GM12878 (cell line): ENCODE measurements at regions not wholly inside any gene's neighbourhood (a gene's known extent, or its start where the extent isn't known, plus 50 kb on each side); places are given as distances from the start of the nearest gene placed in this dataset.

Experiments used
- ATAC-seq: fragments of 200-7000 bp; cut with Tn5 transposase; 3 replicates; pipeline ENCODE4 v1.9.1; 2020; ENCODE audit warnings: mild to moderate bottlenecking, moderate library complexity
- BruUV-seq: library from RNA; stranded (reverse); fragments of 400-500 nt; replicated peaks from 2 replicates; lab custom pipeline; 2021; lab: Mats Ljungman, UMichigan
- CTCF ChIA-PET: fragments of 300-600 bp; sonication (Branson Sonifier 250); formaldehyde crosslinking; extraction: SDS; loops from one replicate; lab custom pipeline; 2021; ENCODE audit warnings: inconsistent platforms; lab: Yijun Ruan, JAX
- POLR2A ChIA-PET: fragments of 350-600 bp; formaldehyde crosslinking; extraction: SDS; loops from one replicate; lab custom pipeline; 2021; ENCODE audit warnings: inconsistent platforms; lab: Charles Lee
- RAD21 ChIA-PET: fragments of 300-600 bp; sonication (Branson Sonifier 250); formaldehyde crosslinking; loops from one replicate; lab custom pipeline; 2023; ENCODE audit warnings: antibody characterized with exemption; ENCODE audit not compliant: unreplicated experiment; lab: Charles Lee
- SMC1A ChIA-PET: fragments of 300-600 bp; sonication (Branson Sonifier 250); formaldehyde crosslinking; loops from one replicate; lab custom pipeline; 2023; ENCODE audit not compliant: unreplicated experiment, uncharacterized antibody; lab: Charles Lee
- DNase-seq: peaks from one replicate; pipeline ENCODE4 v3.0.0-alpha.2; 2011; ENCODE audit warnings: low read depth, low spot score
- FAIRE-seq: peaks from 3 replicates; lab custom pipeline; 2011; peaks lifted over from hg19 to GRCh38; lab: Jason Lieb, UNC
- H2AFZ ChIP-seq: 2 replicates; pipeline ENCODE4 v1.6.0; 2011; ENCODE audit warnings: low read depth, low read length, control low read depth; ENCODE audit not compliant: control insufficient read depth
- H3K27ac ChIP-seq: 2 replicates; pipeline ENCODE4 v1.5.1; 2011; ENCODE audit warnings: control low read depth; ENCODE audit not compliant: control insufficient read depth, insufficient read depth
- H3K27me3 ChIP-seq, 2 experiments: replicated peaks in 1 of 2; 2 replicates each; pipeline versions ENCODE4 v1.6.0 to v1.6.1; 2011; ENCODE audit warnings: low read length in 1 of 2; ENCODE audit not compliant: control insufficient read depth in 2 of 2, insufficient read depth in 2 of 2
- H3K36me3 ChIP-seq, 2 experiments: 2 replicates each; pipeline ENCODE4 v1.5.1; 2011; ENCODE audit warnings: low read length in 1 of 2; ENCODE audit not compliant: control insufficient read depth in 2 of 2, insufficient read depth in 2 of 2
- H3K4me1 ChIP-seq: 2 replicates; pipeline ENCODE4 v1.6.1; 2011; ENCODE audit warnings: mild to moderate bottlenecking, low read length, moderate library complexity, mixed read lengths; ENCODE audit not compliant: control insufficient read depth, insufficient read depth
- H3K4me2 ChIP-seq: 2 replicates; pipeline ENCODE4 v1.6.0; 2011; ENCODE audit warnings: control low read depth; ENCODE audit not compliant: control insufficient read depth, insufficient read depth
- H3K4me3 ChIP-seq: fragments of 200-600 bp; sonication (generic); 2 replicates; pipeline ENCODE4 v1.5.1; 2016
- H3K79me2 ChIP-seq: 2 replicates; pipeline ENCODE4 v1.6.0; 2011; ENCODE audit warnings: low read length; ENCODE audit not compliant: control insufficient read depth, insufficient read depth
- H3K9ac ChIP-seq: 2 replicates; pipeline ENCODE4 v1.8.0; 2011; ENCODE audit warnings: low read length, control low read depth, mixed read lengths; ENCODE audit not compliant: control insufficient read depth, insufficient read depth
- H3K9me3 ChIP-seq: replicated peaks from 3 replicates; pipeline ENCODE4 v1.5.1; 2011; ENCODE audit warnings: mild to moderate bottlenecking, low read length; ENCODE audit not compliant: control insufficient read depth, insufficient read depth
- H4K20me1 ChIP-seq: 2 replicates; pipeline ENCODE4 v1.6.0; 2011; ENCODE audit not compliant: control insufficient read depth, insufficient read depth
- BHLHE40 ChIP-seq, 2 experiments: fragments of 450-650 bp in 1 of 2; IDR thresholded peaks; 2 replicates each; pipeline ENCODE4 v1.6.1; 2011 to 2017; ENCODE audit warnings: low read depth in 2 of 2, borderline replicate concordance in 1 of 2, improper control_type of control experiment in 1 of 2, low read length in 1 of 2, mild to moderate bottlenecking in 1 of 2
- BRCA1 ChIP-seq: IDR thresholded peaks from 2 replicates; pipeline ENCODE4 v1.6.1; 2011; ENCODE audit warnings: low read depth, low read length, improper control_type of control experiment
- CREM ChIP-seq: IDR thresholded peaks from 2 replicates; pipeline ENCODE4 v1.6.1; 2014; ENCODE audit warnings: antibody characterized with exemption, low read depth
- IKZF2 ChIP-seq, 2 experiments: fragments of 450-650 bp; IDR thresholded peaks; 2 replicates each; pipeline ENCODE4 v1.6.1; 2017; ENCODE audit warnings: mild to moderate bottlenecking in 2 of 2, moderate library complexity in 2 of 2
- MYB ChIP-seq: fragments of 150-350 bp; IDR thresholded peaks from 2 replicates; pipeline ENCODE4 v1.6.1; 2014; ENCODE audit warnings: mild to moderate bottlenecking, low read depth, low read length, borderline replicate concordance
- POLR2A ChIP-seq: IDR thresholded peaks from 2 replicates; pipeline ENCODE4 v1.6.1; 2011; ENCODE audit warnings: low read depth, mild to moderate bottlenecking, low read length
- SP1 ChIP-seq: IDR thresholded peaks from one replicate; pipeline ENCODE4 v1.6.1; 2011; ENCODE audit warnings: low read depth, low read length
- TCF7 ChIP-seq: IDR thresholded peaks from 2 replicates; pipeline ENCODE4 v1.6.1; 2014; ENCODE audit warnings: antibody characterized with exemption, borderline replicate concordance
- ZSCAN29 ChIP-seq: fragments of 450-650 bp; IDR thresholded peaks from 2 replicates; pipeline ENCODE4 v1.6.1; 2017; ENCODE audit warnings: mild to moderate bottlenecking, moderate library complexity
- WGBS: methylation state at CpG from one replicate; pipeline ENCODE4 v1.1.6; 2016; ENCODE audit warnings: low lambda C conversion rate; ENCODE audit not compliant: insufficient replicate concordance, insufficient coverage; ENCODE audit errors: missing lambda C conversion rate; 5-methylcytosine and 5-hydroxymethylcytosine counted together
- in situ Hi-C: fragments of 300-500 bp; cut with MboI; formaldehyde crosslinking; loops from 9 replicates; pipeline ENCODE4 v1.14.3; 2018; ENCODE audit warnings: mixed read lengths
- intact Hi-C: fragments of 100-400 bp; cut with micrococcal nuclease; formaldehyde crosslinking; loops from one replicate; pipeline ENCODE4 v1.14.2; 2022; ENCODE audit not compliant: unreplicated experiment
- TF ChIP-seq, protein P1 (sequence below): fragments of 450-650 bp; IDR thresholded peaks from 2 replicates; pipeline ENCODE4 v1.6.1; 2017; ENCODE audit warnings: low read depth, mild to moderate bottlenecking, moderate library complexity
- TF ChIP-seq, protein P2 (sequence below): fragments of 450-650 bp; formaldehyde crosslinking; IDR thresholded peaks from 2 replicates; pipeline ENCODE4 v1.4.0; 2022; ENCODE audit warnings: mild to moderate bottlenecking, moderate library complexity

DNA sequence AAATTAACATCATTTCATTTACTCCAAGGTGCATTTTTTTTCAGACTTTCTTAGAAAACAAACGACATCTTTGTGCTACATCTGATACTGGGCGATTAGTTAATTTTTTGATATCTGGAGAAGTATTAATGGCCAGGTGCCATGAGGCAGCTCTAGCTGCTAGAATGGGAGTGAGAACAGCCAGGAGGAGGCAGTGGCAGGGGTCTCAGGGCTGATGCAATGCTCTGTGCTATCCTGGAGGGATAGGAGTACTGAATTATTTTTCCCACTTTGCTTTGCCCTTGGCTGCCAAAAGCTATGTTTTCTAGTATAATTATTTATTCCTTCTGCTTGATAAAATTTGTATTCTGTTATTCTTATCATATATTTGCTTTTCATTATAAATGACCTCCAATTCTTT is 133.6 kb upstream of the NOX3 start:
- Histone ChIP-seq H2AFZ (no peak overlapping the region), H4K20me1 (no peaks in the 10 kb centered on the region), H3K27ac (no peak overlapping the region), H3K4me2 (no peak overlapping the region), H3K9me3 (no peaks in the 10 kb centered on the region), H3K79me2 (no peaks in the 10 kb centered on the region), H3K9ac (no peak overlapping the region), H3K4me3 (no peak overlapping the region), H3K27me3 (no peaks in the 10 kb centered on the region; a peak in 1 of 4 replicates), H3K4me1 (no peaks in the 10 kb centered on the region), H3K36me3 (no peaks in the 10 kb centered on the region)
- SMC1A ChIA-PET = interaction anchor here (1.2 kb wide), 1 partner anchor 8 kb away, joined by 3 read pairs; no protein-coding TSS in a partner anchor
- BruUV-seq = no TSS peak
- RAD21 ChIA-PET = no interaction called here
- DNase-seq (no peak), FAIRE-seq (no peak), ATAC-seq (no peak)
- 9% methylated on average over 2 of the region's 2 CpGs for WGBS
- TF ChIP-seq ZSCAN29 (no peak), IKZF2 (IDR thresholded peaks at IDR 0.05) (no peak), CREM (no peak), BRCA1 (no peak), SP1 (no peak), MYB (no peak), TCF7 (no peak), BHLHE40 (IDR thresholded peaks at IDR 0.05; ENCODE audit: borderline replicate concordance in 1 of 2, low read depth in 2 of 2, low read length in 1 of 2) (no peak), POLR2A (no peak)
- TF ChIP-seq, protein P1, sequence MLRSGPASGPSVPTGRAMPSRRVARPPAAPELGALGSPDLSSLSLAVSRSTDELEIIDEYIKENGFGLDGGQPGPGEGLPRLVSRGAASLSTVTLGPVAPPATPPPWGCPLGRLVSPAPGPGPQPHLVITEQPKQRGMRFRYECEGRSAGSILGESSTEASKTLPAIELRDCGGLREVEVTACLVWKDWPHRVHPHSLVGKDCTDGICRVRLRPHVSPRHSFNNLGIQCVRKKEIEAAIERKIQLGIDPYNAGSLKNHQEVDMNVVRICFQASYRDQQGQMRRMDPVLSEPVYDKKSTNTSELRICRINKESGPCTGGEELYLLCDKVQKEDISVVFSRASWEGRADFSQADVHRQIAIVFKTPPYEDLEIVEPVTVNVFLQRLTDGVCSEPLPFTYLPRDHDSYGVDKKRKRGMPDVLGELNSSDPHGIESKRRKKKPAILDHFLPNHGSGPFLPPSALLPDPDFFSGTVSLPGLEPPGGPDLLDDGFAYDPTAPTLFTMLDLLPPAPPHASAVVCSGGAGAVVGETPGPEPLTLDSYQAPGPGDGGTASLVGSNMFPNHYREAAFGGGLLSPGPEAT = no peak
- TF ChIP-seq, protein P2, sequence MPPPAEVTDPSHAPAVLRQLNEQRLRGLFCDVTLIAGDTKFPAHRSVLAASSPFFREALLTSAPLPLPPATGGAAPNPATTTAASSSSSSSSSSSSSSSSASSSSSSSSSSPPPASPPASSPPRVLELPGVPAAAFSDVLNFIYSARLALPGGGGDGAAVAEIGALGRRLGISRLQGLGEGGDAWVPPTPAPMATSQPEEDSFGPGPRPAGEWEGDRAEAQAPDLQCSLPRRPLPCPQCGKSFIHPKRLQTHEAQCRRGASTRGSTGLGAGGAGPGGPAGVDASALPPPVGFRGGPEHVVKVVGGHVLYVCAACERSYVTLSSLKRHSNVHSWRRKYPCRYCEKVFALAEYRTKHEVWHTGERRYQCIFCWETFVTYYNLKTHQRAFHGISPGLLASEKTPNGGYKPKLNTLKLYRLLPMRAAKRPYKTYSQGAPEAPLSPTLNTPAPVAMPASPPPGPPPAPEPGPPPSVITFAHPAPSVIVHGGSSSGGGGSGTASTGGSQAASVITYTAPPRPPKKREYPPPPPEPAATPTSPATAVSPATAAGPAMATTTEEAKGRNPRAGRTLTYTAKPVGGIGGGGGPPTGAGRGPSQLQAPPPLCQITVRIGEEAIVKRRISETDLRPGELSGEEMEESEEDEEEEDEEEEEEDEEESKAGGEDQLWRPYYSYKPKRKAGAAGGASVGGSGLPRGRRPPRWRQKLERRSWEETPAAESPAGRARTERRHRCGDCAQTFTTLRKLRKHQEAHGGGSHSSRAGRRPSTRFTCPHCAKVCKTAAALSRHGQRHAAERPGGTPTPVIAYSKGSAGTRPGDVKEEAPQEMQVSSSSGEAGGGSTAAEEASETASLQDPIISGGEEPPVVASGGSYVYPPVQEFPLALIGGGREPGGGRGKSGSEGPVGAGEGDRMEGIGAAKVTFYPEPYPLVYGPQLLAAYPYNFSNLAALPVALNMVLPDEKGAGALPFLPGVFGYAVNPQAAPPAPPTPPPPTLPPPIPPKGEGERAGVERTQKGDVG (CRISPR knock-in tag) = no peak
- intact Hi-C loops = no loop called here
- in situ Hi-C loops = no loop called here
- CTCF ChIA-PET = no interaction called here
- POLR2A ChIA-PET = no interaction called here
